ENCODE measurements at regions not wholly inside any gene's neighbourhood (a gene's known extent, or its start where the extent isn't known, plus 50 kb on each side); places are given as distances from the start of the nearest gene placed in this dataset.

DNA sequence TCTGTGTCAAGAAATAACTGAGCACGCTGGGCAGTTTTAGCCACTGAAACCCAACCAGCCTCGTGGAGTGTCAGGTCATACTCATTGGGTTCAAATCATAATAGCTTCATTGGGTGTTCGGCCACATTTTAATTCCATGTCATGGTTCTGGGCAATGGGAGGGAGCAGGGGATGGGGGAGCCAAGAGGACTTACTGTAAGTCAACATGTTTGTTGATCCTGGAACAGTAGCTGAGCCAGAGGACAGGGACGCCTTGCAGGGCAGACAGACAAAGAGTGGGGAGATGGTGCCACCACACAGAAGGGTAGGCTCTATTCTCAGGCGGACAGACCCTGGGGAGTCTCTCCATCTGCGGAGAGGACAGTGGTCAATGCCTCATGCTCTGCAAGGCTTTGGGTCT is 161.1 kb downstream of the ZBTB18 start:
- TF ChIP-seq, protein P1, sequence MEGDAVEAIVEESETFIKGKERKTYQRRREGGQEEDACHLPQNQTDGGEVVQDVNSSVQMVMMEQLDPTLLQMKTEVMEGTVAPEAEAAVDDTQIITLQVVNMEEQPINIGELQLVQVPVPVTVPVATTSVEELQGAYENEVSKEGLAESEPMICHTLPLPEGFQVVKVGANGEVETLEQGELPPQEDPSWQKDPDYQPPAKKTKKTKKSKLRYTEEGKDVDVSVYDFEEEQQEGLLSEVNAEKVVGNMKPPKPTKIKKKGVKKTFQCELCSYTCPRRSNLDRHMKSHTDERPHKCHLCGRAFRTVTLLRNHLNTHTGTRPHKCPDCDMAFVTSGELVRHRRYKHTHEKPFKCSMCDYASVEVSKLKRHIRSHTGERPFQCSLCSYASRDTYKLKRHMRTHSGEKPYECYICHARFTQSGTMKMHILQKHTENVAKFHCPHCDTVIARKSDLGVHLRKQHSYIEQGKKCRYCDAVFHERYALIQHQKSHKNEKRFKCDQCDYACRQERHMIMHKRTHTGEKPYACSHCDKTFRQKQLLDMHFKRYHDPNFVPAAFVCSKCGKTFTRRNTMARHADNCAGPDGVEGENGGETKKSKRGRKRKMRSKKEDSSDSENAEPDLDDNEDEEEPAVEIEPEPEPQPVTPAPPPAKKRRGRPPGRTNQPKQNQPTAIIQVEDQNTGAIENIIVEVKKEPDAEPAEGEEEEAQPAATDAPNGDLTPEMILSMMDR (IDR thresholded peaks at IDR 0.05; ENCODE audit: control extremely low read depth, extremely low read depth), result no peak
- Histone ChIP-seq H3K27ac (ENCODE audit: low read depth in 1 of 2, low read length in 1 of 2) (no peak overlapping the region), H3K4me3 (no peak overlapping the region), H3K36me3 (ENCODE audit: control insufficient read depth in 4 of 4, insufficient read depth in 4 of 4, low read length in 4 of 4) (no peaks in the 10 kb centered on the region), H3K27me3 (ENCODE audit: control insufficient read depth in 3 of 3, insufficient read depth in 3 of 3, low read length in 2 of 3) (no peaks in the 10 kb centered on the region), H3K9me3 (ENCODE audit: control insufficient read depth in 4 of 4, insufficient read depth in 3 of 4, low read length in 3 of 4) (peaks cover 0 to 3% (median 0%) of the 10 kb centered on the region in 4 donors), H3K9ac (ENCODE audit: insufficient read depth in 1 of 2, low read length in 2 of 2) (no peak overlapping the region), H3K4me1 (ENCODE audit: control insufficient read depth in 5 of 5, insufficient read depth in 5 of 5, low read length in 5 of 5) (peaks cover 0 to 32% (median 7%) of the 10 kb centered on the region in 5 donors)
- DNase-seq, result peak in 1 of 3 donors; percentile 29
- WGBS, 2 donors, result 90 to 91% methylated on average over 6 of the region's 6 CpGs
- ATAC-seq (ENCODE audit: insufficient read depth, low FRiP score), result no peak

DNA sequence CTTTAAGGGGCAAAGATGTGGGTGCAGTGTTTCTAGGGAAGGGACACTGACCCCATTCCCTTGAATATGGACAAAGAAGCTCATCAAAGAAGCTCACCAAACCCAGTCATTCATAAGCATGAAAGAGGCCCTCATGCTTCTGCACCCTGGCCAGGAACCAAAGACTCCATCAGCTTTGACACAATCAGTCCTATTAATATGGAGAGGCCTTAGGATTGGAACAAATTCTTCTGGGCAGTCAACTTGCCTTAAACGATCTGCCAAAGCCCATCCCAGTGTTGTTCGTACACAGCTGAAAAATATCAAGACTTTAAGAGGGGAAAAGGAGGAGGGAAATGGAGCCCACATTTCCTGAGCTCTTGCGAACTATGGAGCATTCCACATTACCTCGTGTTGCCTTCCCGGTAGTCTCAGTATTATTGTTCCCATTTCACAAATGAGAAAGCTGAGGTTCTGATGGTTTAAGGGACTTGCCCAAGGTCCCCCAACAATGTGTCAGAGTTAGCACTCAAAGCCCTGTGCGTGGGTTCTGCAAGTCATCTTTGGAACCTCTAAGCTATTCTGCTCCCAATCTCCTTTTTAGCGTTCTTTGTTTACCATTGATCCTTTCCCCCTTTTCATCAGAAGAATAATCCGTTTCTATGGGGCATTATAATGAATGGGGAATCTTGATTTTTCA is 161.9 kb downstream of the ZBTB18 start:
- Histone ChIP-seq H3K9me3 (ENCODE audit: control insufficient read depth in 4 of 4, insufficient read depth in 3 of 4, low read length in 3 of 4) (peaks cover 0 to 3% (median 0%) of the 10 kb centered on the region in 4 donors), H3K9ac (ENCODE audit: insufficient read depth in 1 of 2, low read length in 2 of 2) (no peak overlapping the region), H3K36me3 (ENCODE audit: control insufficient read depth in 4 of 4, insufficient read depth in 4 of 4, low read length in 4 of 4) (no peaks in the 10 kb centered on the region), H3K27ac (ENCODE audit: low read depth in 1 of 2, low read length in 1 of 2) (no peak overlapping the region), H3K27me3 (ENCODE audit: control insufficient read depth in 3 of 3, insufficient read depth in 3 of 3, low read length in 2 of 3) (no peaks in the 10 kb centered on the region), H3K4me3 (no peak overlapping the region), H3K4me1 (ENCODE audit: control insufficient read depth in 5 of 5, insufficient read depth in 5 of 5, low read length in 5 of 5) (peaks cover 0 to 32% (median 7%) of the 10 kb centered on the region in 5 donors)
- ATAC-seq (ENCODE audit: insufficient read depth, low FRiP score) (no peak), DNase-seq (peak; percentile 52 to 83 (median 83))
- TF ChIP-seq, protein P1 (IDR thresholded peaks at IDR 0.05; ENCODE audit: control extremely low read depth, extremely low read depth), result no peak
- WGBS, 2 donors, result 68 to 70% methylated on average over 8 of the region's 8 CpGs

DNA sequence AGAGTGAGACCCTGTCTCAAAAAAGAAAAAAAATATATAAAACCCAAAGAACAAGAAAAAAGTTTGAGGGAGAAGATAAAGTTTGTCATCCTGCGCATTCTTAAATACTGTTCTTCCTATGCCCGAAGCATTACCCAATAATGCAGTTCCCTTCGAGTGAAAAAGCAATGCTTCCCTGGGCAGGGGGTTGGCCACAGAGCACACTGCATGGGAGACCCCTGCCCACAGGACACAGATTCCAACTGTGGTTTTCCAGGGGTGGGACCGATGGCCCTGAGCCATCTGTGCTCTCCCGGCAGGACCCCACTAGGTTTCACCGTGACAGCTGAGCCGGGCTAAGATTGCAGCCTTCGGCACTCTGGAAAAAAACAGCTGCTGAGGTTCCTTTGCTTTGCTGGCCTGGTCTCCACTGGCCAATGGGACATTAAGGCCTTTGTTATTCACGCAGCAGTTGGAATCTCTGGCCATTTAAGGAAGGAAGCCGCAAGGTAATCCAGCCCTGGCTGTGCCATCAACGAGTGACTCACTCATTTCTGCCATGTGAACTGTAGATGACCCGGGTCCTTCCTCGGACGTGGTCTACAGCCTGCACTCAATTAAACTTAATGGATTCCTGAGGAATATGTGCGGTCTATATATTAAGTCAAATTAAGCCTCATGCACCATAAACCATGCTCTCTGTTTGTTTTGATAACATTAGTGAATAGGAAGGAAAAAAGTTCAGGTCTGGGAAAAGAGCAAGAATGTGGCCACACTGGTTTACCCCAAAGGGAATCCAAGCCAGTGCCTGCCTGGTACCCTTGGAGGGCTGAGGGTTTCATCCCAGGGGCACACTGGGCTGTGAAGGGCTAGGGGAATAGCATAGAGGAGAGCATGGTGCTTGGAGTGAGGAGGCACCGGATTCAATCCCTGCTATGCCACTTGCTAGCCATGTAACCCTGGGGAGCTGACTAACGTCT is 163.2 kb downstream of the ZBTB18 start:
- Histone ChIP-seq H3K9ac (ENCODE audit: insufficient read depth in 1 of 2, low read length in 2 of 2) (no peak overlapping the region), H3K9me3 (ENCODE audit: control insufficient read depth in 4 of 4, insufficient read depth in 3 of 4, low read length in 3 of 4) (peaks cover 0 to 3% (median 0%) of the 10 kb centered on the region in 4 donors), H3K36me3 (ENCODE audit: control insufficient read depth in 4 of 4, insufficient read depth in 4 of 4, low read length in 4 of 4) (no peaks in the 10 kb centered on the region), H3K27me3 (ENCODE audit: control insufficient read depth in 3 of 3, insufficient read depth in 3 of 3, low read length in 2 of 3) (no peaks in the 10 kb centered on the region), H3K4me1 (ENCODE audit: control insufficient read depth in 5 of 5, insufficient read depth in 5 of 5, low read length in 5 of 5) (peaks cover 0 to 32% (median 7%) of the 10 kb centered on the region in 5 donors), H3K4me3 (no peak overlapping the region), H3K27ac (ENCODE audit: low read depth in 1 of 2, low read length in 1 of 2) (no peak overlapping the region)
- WGBS, 2 donors, result 62 to 64% methylated on average over 17 of the region's 17 CpGs
- peak; percentile 16 to 55 (median 41) for DNase-seq
- TF ChIP-seq, protein P1 (IDR thresholded peaks at IDR 0.05; ENCODE audit: control extremely low read depth, extremely low read depth), result no peak
- no peak for ATAC-seq (ENCODE audit: insufficient read depth, low FRiP score)

All from lung (tissue), 11 donors.